ENCODE measurements at regions not wholly inside any gene's neighbourhood (a gene's known extent, or its start where the extent isn't known, plus 50 kb on each side); places are given as distances from the start of the nearest gene placed in this dataset.

- no peak for TF ChIP-seq SALL1 (CRISPR knock-in tag; IDR thresholded peaks at IDR 0.05)
- no peak for TF ChIP-seq ZNF484 (CRISPR knock-in tag; IDR thresholded peaks at IDR 0.05; ENCODE audit: borderline replicate concordance, low read depth)
- TF ChIP-seq ZNF263 (CRISPR knock-in tag; IDR thresholded peaks at IDR 0.05): no peak
- TF ChIP-seq ATF1 (CRISPR knock-in tag; IDR thresholded peaks at IDR 0.05): no peak
Measured at GRCh38 chr11:38612701-38613100, 2014.7 kb upstream of the RAG2 start.

Data from HepG2 (cell line).